K562 (cell line): ENCODE measurements at regions not wholly inside any gene's neighbourhood (a gene's known extent, or its start where the extent isn't known, plus 50 kb on each side); places are given as distances from the start of the nearest gene placed in this dataset.

Experiments
- ATAC-seq: fragments of 200-7000 bp; cut with Tn5 transposase; 3 replicates; pipeline ENCODE4 v1.9.1; 2020; ENCODE audit warnings: moderate library complexity
- BruUV-seq: library from RNA; stranded (reverse); fragments of 400-500 nt; replicated peaks from 2 replicates; lab custom pipeline; 2021; lab: Mats Ljungman, UMichigan
- CTCF ChIA-PET: fragments of 300-600 bp; formaldehyde crosslinking; extraction: SDS; loops from one replicate; lab custom pipeline; 2021; ENCODE audit warnings: low intra/inter-chr PET ratio; lab: Yijun Ruan, JAX
- POLR2A ChIA-PET: fragments of 300-600, 350-650 bp; sonication (Branson Sonifier 250); formaldehyde crosslinking; extraction: SDS; loops from one replicate; lab custom pipeline; 2021; ENCODE audit warnings: antibody characterized with exemption, inconsistent platforms; lab: Yijun Ruan, JAX
- DNase-seq, 4 experiments: peaks; one replicate each; pipeline versions ENCODE4 v3.0.0 to v3.0.0-alpha.2; 2011 to 2018; ENCODE audit warnings: low spot score in 3 of 4, mixed read lengths in 3 of 4; ENCODE audit errors: extremely low read depth in 1 of 4
- FAIRE-seq: peaks from 2 replicates; lab custom pipeline; 2011; peaks lifted over from hg19 to GRCh38; lab: Jason Lieb, UNC
- H2AFZ ChIP-seq: 2 replicates; pipeline ENCODE4 v1.6.0; 2011; ENCODE audit warnings: low read depth, low read length, control low read depth, inconsistent platforms
- H3K27ac ChIP-seq: fragments of 200-600 bp; 3 replicates; pipeline ENCODE4 v1.8.0; 2011; ENCODE audit warnings: low read depth, mild to moderate bottlenecking, control low read depth, inconsistent platforms, low read length, moderate library complexity, mixed read lengths; ENCODE audit errors: extremely low read depth
- H3K27me3 ChIP-seq, 2 experiments: fragments of 300-600 bp in 1 of 2; 2 replicates in 1 of 2; 3 replicates in 1 of 2; pipeline versions ENCODE4 v1.6.0 to v1.8.0; 2011; ENCODE audit warnings: inconsistent platforms in 2 of 2, low read length in 2 of 2, mild to moderate bottlenecking in 1 of 2, mixed read lengths in 1 of 2, moderate library complexity in 1 of 2; ENCODE audit not compliant: control insufficient read depth in 2 of 2, insufficient read depth in 2 of 2
- H3K36me3 ChIP-seq: fragments of 300-600 bp; 3 replicates; pipeline ENCODE4 v1.8.0; 2011; ENCODE audit warnings: mild to moderate bottlenecking, low read length, inconsistent platforms; ENCODE audit not compliant: control insufficient read depth, insufficient read depth
- H3K4me1 ChIP-seq, 2 experiments: fragments of 200-600 bp in 1 of 2; replicated peaks in 1 of 2; 2 replicates in 1 of 2; 3 replicates in 1 of 2; pipeline versions ENCODE4 v1.5.1 to v1.8.0; 2011; ENCODE audit warnings: inconsistent platforms in 2 of 2, low read length in 2 of 2, mild to moderate bottlenecking in 1 of 2, mixed read lengths in 1 of 2, moderate library complexity in 1 of 2; ENCODE audit not compliant: control insufficient read depth in 2 of 2, insufficient read depth in 2 of 2
- H3K4me2 ChIP-seq: 2 replicates; pipeline ENCODE4 v1.6.1; 2011; ENCODE audit warnings: low read length, control low read depth, inconsistent platforms, mixed read lengths; ENCODE audit not compliant: insufficient read depth
- H3K4me3 ChIP-seq: fragments of 200-600 bp; sonication (generic), shearing (Covaris generic); 2 replicates; pipeline ENCODE4 v1.5.1; 2016; ENCODE audit warnings: control low read depth, inconsistent platforms
- H3K79me2 ChIP-seq: fragments of 200-600 bp; 3 replicates; pipeline ENCODE4 v1.8.0; 2011; ENCODE audit warnings: low read length, inconsistent platforms; ENCODE audit not compliant: control insufficient read depth, insufficient read depth
- H3K9ac ChIP-seq, 2 experiments: 2 replicates each; pipeline versions ENCODE4 v1.6.0 to v1.6.1; 2011; ENCODE audit warnings: low read depth in 2 of 2, low read length in 2 of 2, control low read depth in 1 of 2, inconsistent platforms in 1 of 2, mild to moderate bottlenecking in 1 of 2, mixed read lengths in 1 of 2; ENCODE audit not compliant: insufficient read depth in 1 of 2
- H3K9me1 ChIP-seq: one replicate; pipeline ENCODE4 v1.6.0; 2011; ENCODE audit warnings: inconsistent platforms, mild to moderate bottlenecking, low read length, moderate library complexity; ENCODE audit not compliant: control insufficient read depth, insufficient read depth
- H3K9me3 ChIP-seq: replicated peaks from 2 replicates; pipeline ENCODE4 v1.5.1; 2011; ENCODE audit warnings: low read depth, low read length, inconsistent platforms; ENCODE audit not compliant: control insufficient read depth, insufficient read depth
- H4K20me1 ChIP-seq: replicated peaks from 2 replicates; pipeline ENCODE4 v1.6.1; 2011; ENCODE audit warnings: low read length, inconsistent platforms, mixed read lengths; ENCODE audit not compliant: control insufficient read depth, insufficient read depth
- ARHGAP35 ChIP-seq: fragments of 450-650 bp; IDR thresholded peaks from 2 replicates; pipeline ENCODE4 v1.6.1; 2018; ENCODE audit not compliant: partially characterized antibody
- C11orf30 ChIP-seq: fragments of 450-650 bp; IDR thresholded peaks from 2 replicates; pipeline ENCODE4 v1.6.1; 2016; ENCODE audit warnings: low read depth, mild to moderate bottlenecking
- CAMTA2 ChIP-seq: fragments of 250-450 bp; sonication (Bioruptor Pico); conservative IDR thresholded peaks from 2 replicates; pipeline ENCODE4 v1.5.1; 2022
- GABPA ChIP-seq: fragments of 200-800 bp; sonication (Bioruptor generic); conservative IDR thresholded peaks from 2 replicates; pipeline ENCODE4 v1.6.1; 2016; ENCODE audit warnings: low read depth, missing genetic modification characterization, missing compliant biosample characterization
- GTF2A2 ChIP-seq: IDR thresholded peaks from 2 replicates; pipeline ENCODE4 v1.6.1; 2016; ENCODE audit warnings: mild to moderate bottlenecking, missing genetic modification characterization, missing compliant biosample characterization
- HDAC3 ChIP-seq: fragments of 450-650 bp; IDR thresholded peaks from 2 replicates; pipeline ENCODE4 v1.6.1; 2018; ENCODE audit warnings: borderline replicate concordance, mild to moderate bottlenecking, moderate library complexity; ENCODE audit not compliant: partially characterized antibody
- MEF2A ChIP-seq: IDR thresholded peaks from 2 replicates; pipeline ENCODE4 v1.6.1; 2011; ENCODE audit warnings: low read depth, mild to moderate bottlenecking, low read length, moderate library complexity; ENCODE audit not compliant: control insufficient read depth
- MEIS2 ChIP-seq: fragments of 450-650 bp; IDR thresholded peaks from 2 replicates; pipeline ENCODE4 v1.6.1; 2014; ENCODE audit warnings: mild to moderate bottlenecking; ENCODE audit not compliant: partially characterized antibody
- MXI1 ChIP-seq: IDR thresholded peaks from 2 replicates; pipeline ENCODE4 v1.6.1; 2011; ENCODE audit warnings: low read depth, mild to moderate bottlenecking, improper control_type of control experiment, low read length
- MYBL2 ChIP-seq, 2 experiments: fragments of 450-650 bp in 1 of 2; sonication (generic) in 1 of 2; formaldehyde crosslinking in 1 of 2; IDR thresholded peaks; 2 replicates each; pipeline versions ENCODE4 v1.6.1 to v1.8.1; 2017 to 2022; ENCODE audit warnings: borderline replicate concordance in 1 of 2, inconsistent platforms in 1 of 2, low read depth in 1 of 2, mild to moderate bottlenecking in 1 of 2, missing genetic modification reagents in 1 of 2, moderate library complexity in 1 of 2
- NR4A1 ChIP-seq, 2 experiments: fragments of 250-450 bp in 1 of 2; fragments of 450-650 bp in 1 of 2; sonication (Bioruptor Pico) in 1 of 2; IDR thresholded peaks; 2 replicates each; pipeline versions ENCODE4 v1.4.0 to v1.6.1; 2016 to 2020; ENCODE audit warnings: mild to moderate bottlenecking in 2 of 2, missing compliant biosample characterization in 1 of 2, missing genetic modification characterization in 1 of 2, moderate library complexity in 1 of 2
- SETDB1 ChIP-seq: IDR thresholded peaks from one replicate; pipeline ENCODE4 v1.6.1; 2012; ENCODE audit warnings: low read length, control low read depth, inconsistent platforms
- U2AF2 ChIP-seq: fragments of 200-400 bp; formaldehyde crosslinking; optimal IDR thresholded peaks from 2 replicates; pipeline ENCODE3; 2017; ENCODE audit warnings: low read depth, mild to moderate bottlenecking, low read length
- ZNF212 ChIP-seq: fragments of 450-650 bp; formaldehyde crosslinking; IDR thresholded peaks from 2 replicates; pipeline ENCODE4 v1.4.0; 2020; ENCODE audit warnings: mild to moderate bottlenecking
- ZNF253 ChIP-seq: fragments of 250-450 bp; sonication (Bioruptor Pico); conservative IDR thresholded peaks from 2 replicates; pipeline ENCODE4 v1.6.1; 2021; ENCODE audit warnings: mild to moderate bottlenecking
- WGBS: fragments of 100-300 bp; shearing (Covaris generic); methylation state at CpG from one replicate; pipeline ENCODE4 v1.1.6; 2016; ENCODE audit warnings: low coverage, mixed read lengths; ENCODE audit not compliant: insufficient coverage; ENCODE audit errors: missing lambda C conversion rate; 5-methylcytosine and 5-hydroxymethylcytosine counted together
- in situ Hi-C: fragments of 300-500 bp; cut with MboI; formaldehyde crosslinking; loops from 4 replicates; pipeline ENCODE4 v1.15.0; 2018; ENCODE audit warnings: inconsistent platforms, mixed read lengths
- intact Hi-C: fragments of 100-400 bp; cut with micrococcal nuclease; formaldehyde crosslinking; loops from 2 replicates; pipeline ENCODE4 v1.14.2; 2022
- TF ChIP-seq, protein P1 (sequence below), 2 experiments: fragments of 450-650 bp; formaldehyde crosslinking in 1 of 2; IDR thresholded peaks; 2 replicates each; pipeline versions ENCODE4 v1.4.0 to v1.6.1; 2014 to 2020; ENCODE audit warnings: mild to moderate bottlenecking in 2 of 2, borderline replicate concordance in 1 of 2, low read depth in 1 of 2

- Histone ChIP-seq H3K9me3 (no peaks in the 10 kb centered on the region), H2AFZ (no peak overlapping the region), H3K27me3 (no peaks in the 10 kb centered on the region), H3K9me1 (no peaks in the 10 kb centered on the region), H3K27ac (no peak overlapping the region), H3K9ac (no peak overlapping the region), H3K4me3 (no peak overlapping the region), H3K4me1 (no peaks in the 10 kb centered on the region; a peak in 1 of 5 replicates), H3K79me2 (no peaks in the 10 kb centered on the region), H4K20me1 (no peaks in the 10 kb centered on the region; the same call in 1 of the 2 replicates), H3K4me2 (no peak overlapping the region), H3K36me3 (peaks cover 13% of the 10 kb centered on the region; the same call in 2 of the 3 replicates)
- no peak for FAIRE-seq
- BruUV-seq, result no TSS peak
- ChIA-PET CTCF (no interaction called here), POLR2A (no interaction called here)
- no peak for ATAC-seq
- DNase-seq, result no peak
- in situ Hi-C loops, result no loop called here
- WGBS, result 33% methylated on average over 1 of the region's 1 CpG
- intact Hi-C loops, result no loop called here
- no peak for TF ChIP-seq ZNF253 (CRISPR knock-in tag)
- TF ChIP-seq HDAC3, result no peak
- no peak for TF ChIP-seq GTF2A2 (tag)
- no peak for TF ChIP-seq ARHGAP35
- no peak for TF ChIP-seq C11orf30
- no peak for TF ChIP-seq NR4A1 (CRISPR knock-in tag; IDR thresholded peaks at IDR 0.05)
- no peak for TF ChIP-seq NR4A1 (tag; IDR thresholded peaks at IDR 0.05)
- TF ChIP-seq U2AF2, result no peak
- no peak for TF ChIP-seq CAMTA2 (CRISPR knock-in tag)
- TF ChIP-seq MEIS2, result no peak
- TF ChIP-seq MYBL2 (IDR thresholded peaks at IDR 0.05; ENCODE audit: low read depth), result no peak
- no peak for TF ChIP-seq MYBL2 (CRISPR knock-in tag; IDR thresholded peaks at IDR 0.05; ENCODE audit: borderline replicate concordance)
- no peak for TF ChIP-seq MEF2A
- no peak for TF ChIP-seq GABPA (tag)
- TF ChIP-seq, protein P1, sequence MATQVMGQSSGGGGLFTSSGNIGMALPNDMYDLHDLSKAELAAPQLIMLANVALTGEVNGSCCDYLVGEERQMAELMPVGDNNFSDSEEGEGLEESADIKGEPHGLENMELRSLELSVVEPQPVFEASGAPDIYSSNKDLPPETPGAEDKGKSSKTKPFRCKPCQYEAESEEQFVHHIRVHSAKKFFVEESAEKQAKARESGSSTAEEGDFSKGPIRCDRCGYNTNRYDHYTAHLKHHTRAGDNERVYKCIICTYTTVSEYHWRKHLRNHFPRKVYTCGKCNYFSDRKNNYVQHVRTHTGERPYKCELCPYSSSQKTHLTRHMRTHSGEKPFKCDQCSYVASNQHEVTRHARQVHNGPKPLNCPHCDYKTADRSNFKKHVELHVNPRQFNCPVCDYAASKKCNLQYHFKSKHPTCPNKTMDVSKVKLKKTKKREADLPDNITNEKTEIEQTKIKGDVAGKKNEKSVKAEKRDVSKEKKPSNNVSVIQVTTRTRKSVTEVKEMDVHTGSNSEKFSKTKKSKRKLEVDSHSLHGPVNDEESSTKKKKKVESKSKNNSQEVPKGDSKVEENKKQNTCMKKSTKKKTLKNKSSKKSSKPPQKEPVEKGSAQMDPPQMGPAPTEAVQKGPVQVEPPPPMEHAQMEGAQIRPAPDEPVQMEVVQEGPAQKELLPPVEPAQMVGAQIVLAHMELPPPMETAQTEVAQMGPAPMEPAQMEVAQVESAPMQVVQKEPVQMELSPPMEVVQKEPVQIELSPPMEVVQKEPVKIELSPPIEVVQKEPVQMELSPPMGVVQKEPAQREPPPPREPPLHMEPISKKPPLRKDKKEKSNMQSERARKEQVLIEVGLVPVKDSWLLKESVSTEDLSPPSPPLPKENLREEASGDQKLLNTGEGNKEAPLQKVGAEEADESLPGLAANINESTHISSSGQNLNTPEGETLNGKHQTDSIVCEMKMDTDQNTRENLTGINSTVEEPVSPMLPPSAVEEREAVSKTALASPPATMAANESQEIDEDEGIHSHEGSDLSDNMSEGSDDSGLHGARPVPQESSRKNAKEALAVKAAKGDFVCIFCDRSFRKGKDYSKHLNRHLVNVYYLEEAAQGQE (IDR thresholded peaks at IDR 0.05; ENCODE audit: borderline replicate concordance), result no peak
- TF ChIP-seq, protein P1 (CRISPR knock-in tag; IDR thresholded peaks at IDR 0.05; ENCODE audit: low read depth), result no peak
- TF ChIP-seq MXI1, result no peak
- TF ChIP-seq SETDB1, result no peak
- TF ChIP-seq ZNF212, result no peak
Observed at GRCh38 chr15:87483468-87483867, 773.1 kb downstream of the NTRK3 start.
